HCT116 (cell line): ENCODE measurements at regions not wholly inside any gene's neighbourhood (a gene's known extent, or its start where the extent isn't known, plus 50 kb on each side); places are given as distances from the start of the nearest gene placed in this dataset.

ENCODE experiments used
- ATAC-seq: fragments of 200-7000 bp; cut with Tn5 transposase; 2 replicates; pipeline ENCODE4 v1.9.1; 2020; ENCODE audit warnings: mild to moderate bottlenecking, moderate library complexity
- BruUV-seq: library from RNA; stranded (reverse); fragments of 400-500 nt; replicated peaks from 2 replicates; lab custom pipeline; 2021; lab: Mats Ljungman, UMichigan
- CTCF ChIA-PET: fragments of 300-600 bp; sonication (Branson Sonifier 250); formaldehyde crosslinking; loops from one replicate; lab custom pipeline; 2021; ENCODE audit warnings: antibody characterized with exemption; lab: Charles Lee
- POLR2A ChIA-PET: fragments of 300-600, 350-600 bp; sonication (Branson Sonifier 250); formaldehyde crosslinking; loops from one replicate; lab custom pipeline; 2021; ENCODE audit warnings: antibody characterized with exemption; lab: Charles Lee
- RAD21 ChIA-PET, 2 experiments: fragments of 300-600 bp; sonication (Branson Sonifier 250); formaldehyde crosslinking; loops; one replicate each; lab custom pipeline; 2023; ENCODE audit warnings: low total read pairs in 2 of 2; ENCODE audit not compliant: uncharacterized antibody in 2 of 2, unreplicated experiment in 2 of 2, low non-redundant PET in 1 of 2; lab: Charles Lee
- DNase-seq: peaks from one replicate; pipeline ENCODE4 v3.0.0-alpha.2; 2010; ENCODE audit warnings: low read depth, low spot score
- H2AFZ ChIP-seq: fragments of 200-600 bp; shearing (Covaris generic), sonication (generic); 2 replicates; pipeline ENCODE4 v1.6.1; 2017; ENCODE audit warnings: low read depth, mixed run types, mixed read lengths, antibody characterized with exemption, low read length; ENCODE audit not compliant: poor library complexity, severe bottlenecking
- H3K27ac ChIP-seq: 2 replicates; pipeline ENCODE4 v1.5.1; 2012; ENCODE audit warnings: low read depth, low read length
- H3K27me3 ChIP-seq: fragments of 200-600 bp; sonication (generic); 2 replicates; pipeline ENCODE4 v1.6.1; 2016; ENCODE audit warnings: mixed run types, low read length, mixed read lengths; ENCODE audit not compliant: insufficient read depth
- H3K36me3 ChIP-seq, 2 experiments: fragments of 200-500 bp in 1 of 2; fragments of 200-600 bp in 1 of 2; sonication (Bioruptor generic) in 1 of 2; sonication (generic) in 1 of 2; 2 replicates each; pipeline versions ENCODE4 v1.5.1 to v1.6.1; 2014 to 2016; ENCODE audit warnings: low read length in 2 of 2, inconsistent platforms in 1 of 2, mixed read lengths in 1 of 2, mixed run types in 1 of 2; ENCODE audit not compliant: insufficient read depth in 2 of 2, control insufficient read depth in 1 of 2
- H3K4me1 ChIP-seq, 2 experiments: fragments of 200-600 bp in 1 of 2; sonication (generic) in 1 of 2; 2 replicates each; pipeline versions ENCODE4 v1.5.1 to v1.6.1; 2012 to 2017; ENCODE audit warnings: low read length in 2 of 2, inconsistent platforms in 1 of 2, mild to moderate bottlenecking in 1 of 2, mixed read lengths in 1 of 2, mixed run types in 1 of 2, moderate library complexity in 1 of 2; ENCODE audit not compliant: insufficient read depth in 2 of 2, control insufficient read depth in 1 of 2
- H3K4me2 ChIP-seq: fragments of 200-600 bp; sonication (generic); 2 replicates; pipeline ENCODE4 v1.6.1; 2017; ENCODE audit warnings: mixed run types, low read length, mixed read lengths
- H3K4me3 ChIP-seq, 2 experiments: fragments of 200-600 bp in 1 of 2; sonication (generic) in 1 of 2; replicated peaks in 1 of 2; 2 replicates each; pipeline ENCODE4 v1.5.1; 2011 to 2016; ENCODE audit warnings: low read length in 2 of 2, control low read depth in 1 of 2, low read depth in 1 of 2, mild to moderate bottlenecking in 1 of 2, mixed read lengths in 1 of 2, mixed run types in 1 of 2
- H3K79me2 ChIP-seq: fragments of 200-600 bp; sonication (generic); 2 replicates; pipeline ENCODE4 v1.6.1; 2017; ENCODE audit warnings: mild to moderate bottlenecking, mixed run types, low read length, moderate library complexity, mixed read lengths; ENCODE audit not compliant: insufficient read depth
- H3K9ac ChIP-seq: fragments of 200-600 bp; sonication (generic); 2 replicates; pipeline ENCODE4 v1.6.1; 2016; ENCODE audit warnings: low read length, mixed read lengths
- H3K9me2 ChIP-seq: fragments of 200-600 bp; sonication (generic), shearing (Covaris generic); 2 replicates; pipeline ENCODE4 v1.6.1; 2017; ENCODE audit warnings: mixed run types, mild to moderate bottlenecking, moderate library complexity; ENCODE audit not compliant: insufficient read depth
- H3K9me3 ChIP-seq, 2 experiments: fragments of 200-500 bp in 1 of 2; fragments of 200-600 bp in 1 of 2; sonication (Bioruptor generic) in 1 of 2; sonication (generic) in 1 of 2; 2 replicates each; pipeline ENCODE4 v1.6.1; 2014 to 2017; ENCODE audit warnings: low read length in 2 of 2, mixed read lengths in 2 of 2, inconsistent platforms in 1 of 2, low read depth in 1 of 2, mild to moderate bottlenecking in 1 of 2, mixed run types in 1 of 2, moderate library complexity in 1 of 2; ENCODE audit not compliant: control insufficient read depth in 1 of 2, insufficient read depth in 1 of 2
- H4K20me1 ChIP-seq: fragments of 200-600 bp; sonication (generic), shearing (Covaris generic); 2 replicates; pipeline ENCODE4 v1.6.1; 2017; ENCODE audit warnings: mixed run types, mild to moderate bottlenecking, moderate library complexity; ENCODE audit not compliant: insufficient read depth
- CTCF ChIP-seq, 3 experiments: fragments of 200-600 bp in 1 of 3; sonication (generic) in 1 of 3; IDR thresholded peaks in 2 of 3; conservative IDR thresholded peaks in 1 of 3; 2 replicates each; pipeline ENCODE4 v1.5.1; 2012 to 2017; ENCODE audit warnings: low read depth in 2 of 3, low read length in 2 of 3, antibody characterized with exemption in 1 of 3, borderline replicate concordance in 1 of 3, control low read depth in 1 of 3, mild to moderate bottlenecking in 1 of 3, mixed read lengths in 1 of 3, mixed run types in 1 of 3, moderate library complexity in 1 of 3; ENCODE audit not compliant: insufficient read depth in 1 of 3
- RAD21 ChIP-seq: IDR thresholded peaks from 2 replicates; pipeline ENCODE4 v1.6.1; 2012; ENCODE audit warnings: low read depth, mild to moderate bottlenecking
- SRF ChIP-seq: IDR thresholded peaks from 2 replicates; pipeline ENCODE4 v1.6.1; 2012; ENCODE audit warnings: low read depth
- ZBTB33 ChIP-seq: IDR thresholded peaks from 2 replicates; pipeline ENCODE4 v1.6.1; 2011; ENCODE audit warnings: mild to moderate bottlenecking, low read length, moderate library complexity; ENCODE audit not compliant: insufficient replicate concordance; ENCODE audit errors: extremely low read depth
- ZFX ChIP-seq: fragments of 450-650 bp; IDR thresholded peaks from 2 replicates; pipeline ENCODE4 v1.6.1; 2017
- intact Hi-C: fragments of 100-400 bp; cut with micrococcal nuclease; formaldehyde crosslinking; loops from 2 replicates; pipeline ENCODE4 v1.10.0; 2022

- ChIA-PET RAD21 (no interaction called here), POLR2A (no interaction called here), CTCF (interaction anchor here (3.0 to 3.1 kb wide), 2 partner anchors 177 to 239 kb away, joined by 14 to 26 read pairs; partner anchors contain the start of gene HNRNPU)
- no peaks in the 10 kb centered on the region for H3K9me3 ChIP-seq
- intact Hi-C loops, result loop anchor here (5.0 kb wide), 1 partner anchor 179 kb away; the partner anchor contains the start of gene HNRNPU
- no peaks in the 10 kb centered on the region for H3K36me3 ChIP-seq
- H3K4me3 ChIP-seq, result no peak overlapping the region
- H3K9me2 ChIP-seq, result no peaks in the 10 kb centered on the region
- no peaks in the 10 kb centered on the region for H4K20me1 ChIP-seq
- no peaks in the 10 kb centered on the region; a peak in 1 of 4 replicates for H3K4me1 ChIP-seq
- no peaks in the 10 kb centered on the region for H3K27me3 ChIP-seq
- H2AFZ ChIP-seq, result no peak overlapping the region
- no peak overlapping the region for H3K27ac ChIP-seq
- ATAC-seq (no peak), DNase-seq (no peak)
- no peak overlapping the region for H3K4me2 ChIP-seq
- H3K9ac ChIP-seq, result no peak overlapping the region
- no peaks in the 10 kb centered on the region for H3K79me2 ChIP-seq
- BruUV-seq, result no TSS peak
- TF ChIP-seq CTCF (IDR thresholded peaks at IDR 0.05 in 2 of 3, conservative IDR thresholded peaks at IDR 0.05 in 1 of 3; ENCODE audit: borderline replicate concordance in 1 of 3, insufficient read depth in 1 of 3, low read depth in 2 of 3, low read length in 2 of 3), result no peak
- TF ChIP-seq RAD21, result no peak
- no peak for TF ChIP-seq SRF
- TF ChIP-seq ZFX, result no peak
- TF ChIP-seq ZBTB33, result no peak
Measured at GRCh38 chr1:245041058-245041698, 113.6 kb upstream of the KIF26B start.
